GM18907 (cell line): ENCODE measurements at regions not wholly inside any gene's neighbourhood (a gene's known extent, or its start where the extent isn't known, plus 50 kb on each side); places are given as distances from the start of the nearest gene placed in this dataset.

Experiments
- ATAC-seq: cut with Tn5 transposase; IDR thresholded peaks from one replicate; pipeline ENCODE4 v1.9.1; 2021; ENCODE audit warnings: mild to moderate bottlenecking, moderate library complexity; ENCODE audit not compliant: unreplicated experiment

GRCh38 chr21:27145134-27145798 is 178.4 kb upstream of the ADAMTS5 start:
- no peak for ATAC-seq

- ATAC-seq: no peak
Measured at GRCh38 chr21:27143476-27143875, 176.6 kb upstream of the ADAMTS5 start.

DNA sequence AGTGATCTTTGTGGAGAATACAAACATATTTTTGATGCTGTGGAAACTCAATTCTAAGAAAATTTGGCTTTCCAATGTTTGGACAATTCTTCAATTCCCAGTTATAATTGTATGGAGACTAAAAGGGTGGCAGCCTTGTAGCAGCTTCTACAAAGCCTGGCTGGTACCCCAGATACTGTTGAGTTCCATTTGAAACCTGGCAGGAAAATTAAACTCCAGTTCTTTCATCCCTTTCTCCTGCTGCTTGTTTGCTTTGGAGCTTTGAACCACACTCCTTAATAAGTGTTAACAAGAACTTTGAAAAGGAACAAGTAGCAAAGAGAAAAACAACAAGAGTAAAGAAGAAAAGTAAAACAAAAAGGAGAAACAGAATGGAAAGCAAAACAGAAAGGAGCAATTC is 172.6 kb upstream of the ADAMTS5 start:
- no peak for ATAC-seq

GRCh38 chr21:27134516-27134915 is 167.6 kb upstream of the ADAMTS5 start:
- ATAC-seq: no peak

DNA sequence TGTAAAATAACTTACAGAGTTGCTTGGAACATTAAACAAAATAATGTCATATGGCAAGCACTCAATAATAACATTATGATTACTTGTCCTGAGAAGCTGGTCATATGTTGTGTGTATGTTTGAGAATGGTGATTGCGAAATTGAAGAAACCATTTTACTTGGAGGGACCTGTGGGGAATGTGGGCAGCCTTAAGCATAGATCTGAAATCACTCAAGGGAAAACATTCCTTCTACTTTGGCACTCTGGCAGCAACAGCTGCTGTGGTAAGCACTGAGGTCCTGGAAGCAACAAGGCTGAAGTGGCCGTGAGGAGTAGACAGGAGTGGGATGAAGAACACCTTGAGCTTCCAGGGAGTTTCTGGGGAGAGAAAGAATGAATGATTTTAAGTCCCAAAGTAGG is 165.4 kb upstream of the ADAMTS5 start:
- ATAC-seq: no peak

DNA sequence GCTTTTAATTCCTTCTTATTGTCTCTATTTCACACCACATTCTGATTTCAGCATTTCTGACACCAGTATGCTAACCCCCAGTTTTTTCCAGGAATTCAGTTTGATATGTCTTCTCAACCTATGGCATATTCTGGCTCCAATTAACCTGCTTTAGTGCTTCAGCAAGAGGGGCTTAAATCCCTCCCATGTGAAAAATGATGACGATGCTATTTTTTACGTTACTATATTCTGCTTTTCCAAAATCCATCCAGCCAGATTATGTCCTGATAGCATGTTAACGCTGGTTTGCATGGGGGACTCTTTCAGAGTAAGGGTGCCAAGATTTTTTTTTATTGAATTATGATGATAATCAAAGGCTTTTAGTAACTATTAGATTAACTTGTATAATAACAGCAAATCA is 163.3 kb upstream of the ADAMTS5 start:
- no peak for ATAC-seq

GRCh38 chr21:27129694-27130093 is 162.8 kb upstream of the ADAMTS5 start:
- ATAC-seq: no peak

- no peak for ATAC-seq
Measured at GRCh38 chr21:27129215-27129614, 162.3 kb upstream of the ADAMTS5 start.

DNA sequence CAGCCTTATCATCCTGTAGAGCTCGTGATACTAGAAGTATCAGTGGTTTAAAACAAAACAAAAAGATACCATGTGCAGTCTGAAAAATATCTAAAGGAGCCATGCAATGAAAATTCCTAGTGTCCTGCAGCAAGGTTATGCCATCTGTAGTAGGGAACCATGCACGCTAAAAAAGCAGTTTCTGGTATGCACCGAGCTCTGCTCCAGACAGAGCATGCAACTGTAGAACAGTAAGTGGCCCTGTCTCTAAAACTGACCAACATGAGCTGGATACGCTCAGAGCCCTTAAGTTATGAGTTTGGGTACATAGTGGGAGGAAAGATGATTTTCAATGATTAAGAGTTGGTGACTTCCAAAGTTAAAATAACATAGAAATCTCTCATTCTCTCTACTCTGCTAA is 159.3 kb upstream of the ADAMTS5 start:
- ATAC-seq: no peak

- no peak for ATAC-seq
Measured at GRCh38 chr21:27122686-27123085, 155.8 kb upstream of the ADAMTS5 start.

- ATAC-seq: no peak
Measured at GRCh38 chr21:27114111-27114510, 147.2 kb upstream of the ADAMTS5 start.

DNA sequence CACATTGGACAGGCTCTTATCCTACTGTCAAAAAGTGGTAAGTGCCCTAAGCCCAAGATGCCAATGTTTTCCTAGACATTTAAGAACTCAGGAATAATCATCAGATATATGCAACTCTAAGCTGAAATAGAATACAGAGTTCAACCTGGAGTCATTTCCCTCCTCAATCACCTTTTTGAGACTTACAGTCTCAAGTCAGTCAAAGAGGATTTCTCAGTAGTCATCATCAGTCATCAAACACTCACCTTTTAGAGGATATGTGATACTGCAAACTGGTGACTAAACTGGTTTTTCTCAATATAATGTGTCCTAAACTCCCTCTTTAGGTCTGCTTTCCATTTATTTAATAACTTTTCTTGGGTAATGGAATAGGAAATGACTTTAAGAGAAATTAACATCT is 145.3 kb upstream of the ADAMTS5 start:
- ATAC-seq: no peak

DNA sequence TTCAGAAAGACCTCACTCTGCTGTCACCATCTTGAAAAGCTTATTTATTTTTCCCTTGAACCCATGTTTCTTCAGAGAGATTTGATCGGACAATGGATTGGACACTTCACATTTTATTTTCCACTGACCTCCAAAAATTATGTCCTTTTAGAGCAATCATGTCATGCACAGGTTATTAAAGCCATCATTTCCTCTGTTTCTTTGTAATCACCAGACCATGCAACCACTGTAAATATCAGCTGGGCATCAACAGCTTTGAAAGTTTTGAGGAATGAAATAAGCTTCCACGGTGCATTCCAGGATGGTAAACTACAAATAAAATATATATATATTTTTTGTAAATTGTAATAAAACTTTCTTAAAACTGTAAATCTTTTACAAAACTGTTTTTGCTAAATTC is 144.1 kb upstream of the ADAMTS5 start:
- no peak for ATAC-seq

DNA sequence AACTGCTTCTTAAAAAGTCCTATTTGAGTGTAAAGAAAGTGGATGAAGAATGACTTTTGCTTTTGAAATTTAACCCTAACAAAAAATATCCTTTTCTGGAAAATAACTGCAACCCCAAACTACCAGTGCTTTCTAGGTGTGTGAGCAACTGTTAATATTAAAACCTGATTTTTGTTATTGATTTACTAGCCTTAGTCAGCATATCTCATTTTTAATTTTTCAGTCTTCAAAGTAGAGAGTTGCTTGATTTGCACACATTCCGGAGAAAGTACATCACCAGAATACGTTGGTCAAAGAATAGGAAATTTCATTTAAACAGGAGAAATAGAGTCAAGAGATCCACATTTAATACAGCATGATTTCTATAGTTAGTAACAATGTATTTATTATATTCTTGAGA is 141.8 kb upstream of the ADAMTS5 start:
- no peak for ATAC-seq

- ATAC-seq: no peak
Measured at GRCh38 chr21:27108228-27108627, 141.3 kb upstream of the ADAMTS5 start.

DNA sequence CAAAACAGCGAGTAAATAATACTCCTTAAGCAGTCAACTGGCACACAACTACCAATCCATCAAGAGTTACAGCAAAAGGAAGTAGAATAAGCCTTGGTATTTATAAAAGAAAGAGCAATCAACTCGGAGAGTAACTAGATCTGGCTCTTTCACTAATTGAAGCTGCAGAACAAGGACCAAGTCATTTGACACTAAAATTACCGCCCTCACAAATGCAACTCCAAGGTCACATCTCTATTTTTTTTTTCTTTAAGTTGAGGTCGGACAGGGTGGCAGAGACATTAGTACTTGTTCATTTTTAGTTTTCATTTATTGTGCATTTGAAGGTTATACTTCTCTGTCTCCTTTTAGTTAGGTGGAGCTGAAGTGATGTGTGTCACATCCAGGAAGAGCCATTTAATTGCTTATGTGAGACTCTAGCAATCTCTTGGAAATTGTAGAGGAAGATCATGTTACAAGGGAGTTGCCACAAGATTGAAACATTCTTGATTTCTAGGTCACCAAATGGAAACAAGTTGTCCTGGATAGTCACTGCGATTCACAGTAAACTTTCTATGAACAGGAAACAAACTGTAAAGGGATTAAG is 138.1 kb upstream of the ADAMTS5 start:
- ATAC-seq: no peak

GRCh38 chr21:27103768-27104167 is 136.9 kb upstream of the ADAMTS5 start:
- ATAC-seq: no peak

DNA sequence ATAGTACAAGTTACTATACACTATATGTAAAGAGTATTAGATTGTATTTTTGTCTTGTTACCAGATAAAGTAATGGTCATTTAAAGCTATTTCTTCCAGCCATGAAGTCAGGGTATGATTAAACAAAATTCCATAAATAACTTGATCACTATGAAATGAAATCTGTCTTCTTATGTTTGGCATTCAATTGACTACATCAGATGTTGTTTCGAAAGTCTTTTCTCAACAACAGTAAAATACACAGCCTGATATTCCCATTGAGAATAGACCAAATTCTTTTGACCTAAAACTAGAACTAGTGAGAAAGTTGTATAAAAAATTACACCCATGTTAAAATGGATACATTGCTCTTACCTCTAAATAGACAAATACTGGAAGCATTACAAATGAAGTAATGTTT is 134.6 kb upstream of the ADAMTS5 start:
- no peak for ATAC-seq

- ATAC-seq: no peak
Measured at GRCh38 chr21:27094184-27094948, 127.5 kb upstream of the ADAMTS5 start.

- no peak for ATAC-seq
Measured at GRCh38 chr21:27086630-27087029, 119.7 kb upstream of the ADAMTS5 start.

DNA sequence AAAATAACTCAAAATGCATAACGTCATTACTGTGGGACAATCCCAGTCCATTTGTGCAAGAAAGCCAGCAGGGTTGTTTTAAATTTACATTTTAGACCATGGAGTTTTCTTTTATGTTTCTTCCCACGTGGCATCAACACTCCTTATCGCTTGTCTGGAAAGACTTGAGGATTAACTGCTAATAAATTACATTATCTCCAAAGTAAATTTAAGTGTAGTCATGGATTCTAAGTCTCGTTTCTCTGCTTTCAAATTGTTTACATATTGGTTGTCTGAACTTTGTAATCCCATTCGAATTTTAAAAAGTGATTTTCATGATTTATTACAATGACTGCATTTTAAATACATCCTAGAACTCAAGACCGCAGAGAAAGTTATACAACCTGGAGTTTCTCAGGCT is 119.3 kb upstream of the ADAMTS5 start:
- no peak for ATAC-seq

DNA sequence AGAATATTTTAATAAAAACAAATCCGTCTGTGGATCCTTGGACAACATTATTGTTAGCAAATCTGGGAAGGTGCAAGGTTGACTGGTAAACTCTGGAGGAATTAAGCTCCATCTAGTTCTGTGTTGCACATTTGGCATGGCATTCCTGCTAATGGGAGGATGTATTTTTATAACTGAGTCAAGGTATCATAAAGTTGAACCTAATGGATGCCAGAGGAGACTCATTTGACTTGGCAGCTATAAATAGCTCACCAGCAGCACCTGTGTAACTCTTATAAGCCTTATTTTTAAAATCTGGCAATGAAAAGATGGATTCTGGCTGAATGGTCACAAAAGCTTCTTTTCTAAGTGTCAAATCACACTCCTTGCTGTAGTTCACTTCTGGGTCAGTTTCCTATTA is 118.5 kb upstream of the ADAMTS5 start:
- ATAC-seq: no peak
